GM12891 (cell line): ENCODE measurements at regions not wholly inside any gene's neighbourhood (a gene's known extent, or its start where the extent isn't known, plus 50 kb on each side); places are given as distances from the start of the nearest gene placed in this dataset.
"Not testable (repeated sequence)": the region's sequence is repeated elsewhere in the genome, so short reads cannot be mapped to it uniquely, and the experiment has no call there.

Experiments
- DNase-seq: peaks from one replicate; pipeline ENCODE4 v3.0.0; 2011; ENCODE audit warnings: low spot score; ENCODE audit not compliant: insufficient read length
- FAIRE-seq: peaks from 2 replicates; lab custom pipeline; 2011; peaks lifted over from hg19 to GRCh38; lab: Jason Lieb, UNC
- PAX5 ChIP-seq: IDR thresholded peaks from 2 replicates; pipeline ENCODE4 v1.6.1; 2011; ENCODE audit warnings: low read length, moderate library complexity, mild to moderate bottlenecking; ENCODE audit not compliant: insufficient read depth, severe bottlenecking
- POLR2A ChIP-seq: IDR thresholded peaks from 2 replicates; pipeline ENCODE4 v1.6.1; 2011; ENCODE audit warnings: low read depth, low read length, control low read depth
- POLR2AphosphoS5 ChIP-seq: IDR thresholded peaks from 2 replicates; pipeline ENCODE4 v1.6.1; 2011; ENCODE audit warnings: low read depth, low read length, control low read depth
- POU2F2 ChIP-seq: IDR thresholded peaks from 2 replicates; pipeline ENCODE4 v1.6.1; 2011; ENCODE audit warnings: low read depth, mild to moderate bottlenecking, control low read depth, low read length, moderate library complexity
- SPI1 ChIP-seq: IDR thresholded peaks from 2 replicates; pipeline ENCODE4 v1.6.1; 2011; ENCODE audit warnings: low read depth, low read length, control low read depth
- TAF1 ChIP-seq: IDR thresholded peaks from 2 replicates; pipeline ENCODE4 v1.6.1; 2011; ENCODE audit warnings: low read depth, low read length, control low read depth

GRCh38 chr5:32908641-32909040 is 197.5 kb downstream of the NPR3 start:
- no peak for TF ChIP-seq SPI1
- no peak for TF ChIP-seq POU2F2
- no peak for TF ChIP-seq POLR2AphosphoS5
- no peak for TF ChIP-seq POLR2A
- no peak for TF ChIP-seq PAX5
- no peak for TF ChIP-seq TAF1
- DNase-seq (no peak), FAIRE-seq (no peak)

GRCh38 chr5:32909207-32909606 is 198.1 kb downstream of the NPR3 start:
- DNase-seq = no peak
- TF ChIP-seq POU2F2 (no peak), POLR2AphosphoS5 (no peak), SPI1 (no peak), TAF1 (no peak), POLR2A (no peak), PAX5 (no peak)
- FAIRE-seq = no peak

- DNase-seq (no peak), FAIRE-seq (no peak)
- TF ChIP-seq POLR2AphosphoS5 (no peak), TAF1 (no peak), POLR2A (no peak), SPI1 (no peak), PAX5 (no peak), POU2F2 (no peak)
Observed at GRCh38 chr5:32916648-32917047, 205.5 kb downstream of the NPR3 start.

GRCh38 chr5:32928761-32929160 is 217.6 kb downstream of the NPR3 start:
- DNase-seq (no peak), FAIRE-seq (no peak)
- TF ChIP-seq PAX5 (no peak), POLR2AphosphoS5 (no peak), TAF1 (no peak), POU2F2 (no peak), POLR2A (no peak), SPI1 (no peak)

- DNase-seq, FAIRE-seq: not testable (repeated sequence)
Observed at GRCh38 chr5:32931438-32931837, 220.3 kb downstream of the NPR3 start.

DNA sequence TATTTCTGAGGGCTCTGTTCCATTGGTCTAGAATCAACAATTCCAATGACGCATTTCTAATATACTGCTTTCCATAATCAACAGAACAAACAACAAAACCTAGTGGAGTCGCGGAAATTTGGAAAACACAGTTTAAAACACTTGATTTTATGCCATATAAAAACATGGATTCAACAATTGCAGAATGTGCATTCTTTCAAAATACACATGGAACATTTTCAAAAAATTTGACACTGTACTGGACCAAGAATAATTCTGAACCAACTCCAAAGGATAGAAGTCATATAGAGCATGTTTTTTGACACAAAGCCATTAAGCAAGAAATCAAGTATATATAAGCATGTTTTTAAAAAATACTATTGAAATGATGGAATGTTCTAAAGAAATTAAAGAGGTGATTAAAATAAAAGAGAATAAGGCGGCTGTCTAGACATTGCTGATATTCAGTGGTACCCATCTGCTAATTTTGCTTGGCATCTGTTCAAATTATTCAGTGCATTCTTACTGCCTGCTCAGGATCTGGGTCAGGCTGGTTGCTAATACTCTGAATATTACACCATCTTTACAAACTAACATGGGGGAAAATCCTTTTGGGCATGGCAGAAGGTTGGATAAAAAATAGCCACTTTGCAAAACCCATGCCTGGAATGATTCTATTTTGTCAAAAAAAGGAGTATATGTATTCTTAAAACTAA is 221.3 kb downstream of the NPR3 start:
- FAIRE-seq = no peak
- DNase-seq = no peak
- TF ChIP-seq SPI1 = no peak
- no peak for TF ChIP-seq POLR2A
- no peak for TF ChIP-seq TAF1
- no peak for TF ChIP-seq PAX5
- TF ChIP-seq POLR2AphosphoS5 = no peak
- no peak for TF ChIP-seq POU2F2

DNA sequence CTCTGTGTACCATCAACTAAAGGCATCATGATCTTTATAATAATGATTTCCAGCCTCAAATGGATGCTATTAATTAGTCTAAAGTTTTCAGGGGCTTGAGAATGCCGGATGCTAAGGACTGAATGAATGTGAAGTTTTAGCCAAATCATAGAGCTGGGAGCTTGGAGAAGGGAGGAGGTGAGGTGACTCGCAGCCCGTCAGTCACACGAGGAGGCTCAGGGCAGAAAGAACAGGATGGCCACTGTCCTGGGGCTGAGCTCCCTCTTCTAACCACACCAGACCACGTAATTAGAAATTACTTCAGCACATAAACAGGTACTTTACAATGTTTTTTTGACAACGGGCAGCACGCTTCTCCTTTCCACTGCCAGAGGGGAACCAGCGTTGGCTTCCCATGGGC is 222.6 kb downstream of the NPR3 start:
- FAIRE-seq (no peak), DNase-seq (no peak)
- TF ChIP-seq POLR2AphosphoS5 = no peak
- no peak for TF ChIP-seq POLR2A
- TF ChIP-seq POU2F2 = no peak
- no peak for TF ChIP-seq TAF1
- TF ChIP-seq SPI1 = no peak
- TF ChIP-seq PAX5 = no peak

DNA sequence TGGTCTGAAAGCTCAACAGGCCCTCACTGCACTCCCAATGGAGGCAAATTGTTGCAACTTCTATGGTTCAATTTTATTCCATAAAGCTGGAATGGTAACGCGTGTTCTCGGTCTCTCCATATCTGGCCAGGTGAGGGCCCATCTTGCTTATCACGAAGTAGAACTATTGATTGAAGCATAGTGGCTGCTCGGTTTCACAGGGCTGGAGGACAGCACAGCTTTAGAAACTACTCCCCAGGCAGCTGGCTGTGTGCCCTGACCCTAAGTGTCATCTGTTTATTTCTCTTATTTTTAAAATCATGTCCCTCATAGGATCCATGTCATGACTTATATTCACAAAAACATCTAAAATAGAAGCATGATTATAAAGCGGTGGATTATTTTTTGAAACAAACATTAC is 223.4 kb downstream of the NPR3 start:
- FAIRE-seq (no peak), DNase-seq (no peak)
- no peak for TF ChIP-seq POLR2A
- TF ChIP-seq SPI1 = no peak
- TF ChIP-seq POLR2AphosphoS5 = no peak
- no peak for TF ChIP-seq POU2F2
- no peak for TF ChIP-seq PAX5
- TF ChIP-seq TAF1 = no peak

DNA sequence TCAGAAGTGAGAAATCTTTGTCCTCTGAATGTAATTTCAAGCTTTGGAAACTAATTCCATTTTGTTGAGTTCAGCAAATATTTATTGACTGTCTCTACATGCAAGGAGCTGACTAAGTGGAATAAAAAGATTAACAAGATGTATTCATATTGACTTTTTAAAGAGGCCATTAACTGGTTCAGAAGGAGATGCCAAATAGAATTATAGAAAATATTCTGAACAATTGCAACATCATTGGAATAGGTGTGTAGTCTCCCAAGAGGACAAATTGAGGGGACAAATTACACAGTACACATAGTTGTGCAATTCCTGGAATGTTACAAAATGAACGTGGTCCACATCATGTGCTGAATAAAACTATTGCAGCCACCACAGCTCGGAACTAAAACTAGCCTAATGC is 224.2 kb downstream of the NPR3 start:
- TF ChIP-seq TAF1 (no peak), PAX5 (no peak), SPI1 (no peak), POU2F2 (no peak), POLR2AphosphoS5 (no peak), POLR2A (no peak)
- DNase-seq (no peak), FAIRE-seq (no peak)

GRCh38 chr5:32936329-32936728 is 225.2 kb downstream of the NPR3 start:
- no peak for FAIRE-seq
- no peak for TF ChIP-seq POLR2AphosphoS5
- TF ChIP-seq POLR2A = no peak
- no peak for TF ChIP-seq PAX5
- no peak for TF ChIP-seq POU2F2
- TF ChIP-seq TAF1 = no peak
- no peak for TF ChIP-seq SPI1
- DNase-seq = no peak
